Hippocampal formation (tissue), 2 donors: ENCODE measurements at regions not wholly inside any gene's neighbourhood (a gene's known extent, or its start where the extent isn't known, plus 50 kb on each side); places are given as distances from the start of the nearest gene placed in this dataset.

ENCODE experiments used
- DNase-seq, 2 donors: peaks; one replicate each; lab custom pipeline; 2025; lab: John Stamatoyannopoulos, UW

GRCh38 chr6:17226786-17227233 is 54.4 kb upstream of the RBM24 start:
- no peak for DNase-seq

GRCh38 chr6:17227403-17227802 is 53.8 kb upstream of the RBM24 start:
- DNase-seq: no peak
